ENCODE measurements at regions not wholly inside any gene's neighbourhood (a gene's known extent, or its start where the extent isn't known, plus 50 kb on each side); places are given as distances from the start of the nearest gene placed in this dataset.

- no peak for DNase-seq
Observed at GRCh38 chr13:32863596-32863995, 152.6 kb upstream of the KL start.

GRCh38 chr13:32866921-32867320 lies 149.3 kb upstream of the KL start:
- no peak for DNase-seq

GRCh38 chr13:32877491-32877890 lies 138.7 kb upstream of the KL start:
- DNase-seq, result no peak

GRCh38 chr13:32878163-32878562 lies 138.1 kb upstream of the KL start:
- DNase-seq, result no peak

- DNase-seq, result no peak
Observed at GRCh38 chr13:32880636-32881035, 135.6 kb upstream of the KL start.

GRCh38 chr13:32881074-32881776 lies 135.0 kb upstream of the KL start:
- no peak for DNase-seq

- no peak for DNase-seq
Observed at GRCh38 chr13:32881777-32882145, 134.5 kb upstream of the KL start.

GRCh38 chr13:32882691-32883090 lies 133.5 kb upstream of the KL start:
- no peak for DNase-seq

GRCh38 chr13:32883474-32883873 lies 132.7 kb upstream of the KL start:
- no peak for DNase-seq

- DNase-seq, result no peak
Observed at GRCh38 chr13:32887617-32888016, 128.6 kb upstream of the KL start.

GRCh38 chr13:32889986-32890565 lies 126.1 kb upstream of the KL start:
- no peak for DNase-seq

GRCh38 chr13:32893176-32893575 lies 123.0 kb upstream of the KL start:
- DNase-seq, result no peak

GRCh38 chr13:32894589-32895001 lies 121.6 kb upstream of the KL start:
- no peak for DNase-seq

GRCh38 chr13:32895296-32895695 lies 120.9 kb upstream of the KL start:
- DNase-seq, result no peak

GRCh38 chr13:32897296-32897695 lies 118.9 kb upstream of the KL start:
- DNase-seq, result no peak

- DNase-seq, result no peak
Observed at GRCh38 chr13:32902029-32902780, 114.0 kb upstream of the KL start.

GRCh38 chr13:32902874-32903273 lies 113.3 kb upstream of the KL start:
- DNase-seq, result no peak

GRCh38 chr13:32903720-32904119 lies 112.5 kb upstream of the KL start:
- DNase-seq, result no peak

GRCh38 chr13:32904266-32904665 lies 112.0 kb upstream of the KL start:
- no peak for DNase-seq

- DNase-seq, result peak in 1 of 2 experiments; percentile 15
Observed at GRCh38 chr13:32905063-32905863, 111.0 kb upstream of the KL start.

- DNase-seq, result no peak
Observed at GRCh38 chr13:32905864-32906180, 110.4 kb upstream of the KL start.

GRCh38 chr13:32907211-32907610 lies 109.0 kb upstream of the KL start:
- DNase-seq, result no peak

- DNase-seq, result no peak
Observed at GRCh38 chr13:32910530-32910929, 105.7 kb upstream of the KL start.

GRCh38 chr13:32911506-32911905 lies 104.7 kb upstream of the KL start:
- peak in 1 of 2 experiments; percentile 54 for DNase-seq

All from SW 1271 (cell line).